H1 (cell line): ENCODE measurements at regions not wholly inside any gene's neighbourhood (a gene's known extent, or its start where the extent isn't known, plus 50 kb on each side); places are given as distances from the start of the nearest gene placed in this dataset.

Experiments used
- EZH2 ChIP-seq: fragments of 200-600 bp; sonication (generic); IDR thresholded peaks from 2 replicates; pipeline ENCODE4 v1.7.1; 2012; ENCODE audit warnings: low read depth, mild to moderate bottlenecking, moderate library complexity, low read length, inconsistent platforms; ENCODE audit not compliant: severe bottlenecking
- GABPA ChIP-seq: IDR thresholded peaks from 2 replicates; pipeline ENCODE4 v1.6.1; 2011; ENCODE audit warnings: mild to moderate bottlenecking, low read length, moderate library complexity, borderline replicate concordance; ENCODE audit not compliant: insufficient read depth
- POLR2A ChIP-seq, 2 experiments: IDR thresholded peaks; 1 replicate in 1 of 2; 2 replicates in 1 of 2; pipeline ENCODE4 v1.6.1; 2011; ENCODE audit warnings: low read depth in 2 of 2, low read length in 2 of 2, mild to moderate bottlenecking in 2 of 2; ENCODE audit errors: control extremely low read depth in 1 of 2
- YY1 ChIP-seq: IDR thresholded peaks from 2 replicates; pipeline ENCODE4 v1.6.1; 2011; ENCODE audit warnings: low read depth, mild to moderate bottlenecking, low read length
- TF ChIP-seq, protein P1 (sequence below), 3 experiments: IDR thresholded peaks; 1 replicate in 2 of 3; 2 replicates in 1 of 3; pipeline versions ENCODE4 v1.5.1 to v1.6.1; 2011; ENCODE audit warnings: low read length in 3 of 3, mild to moderate bottlenecking in 3 of 3, inconsistent platforms in 2 of 3, low read depth in 1 of 3, moderate library complexity in 1 of 3; ENCODE audit not compliant: insufficient read depth in 1 of 3; ENCODE audit errors: control extremely low read depth in 1 of 3

DNA sequence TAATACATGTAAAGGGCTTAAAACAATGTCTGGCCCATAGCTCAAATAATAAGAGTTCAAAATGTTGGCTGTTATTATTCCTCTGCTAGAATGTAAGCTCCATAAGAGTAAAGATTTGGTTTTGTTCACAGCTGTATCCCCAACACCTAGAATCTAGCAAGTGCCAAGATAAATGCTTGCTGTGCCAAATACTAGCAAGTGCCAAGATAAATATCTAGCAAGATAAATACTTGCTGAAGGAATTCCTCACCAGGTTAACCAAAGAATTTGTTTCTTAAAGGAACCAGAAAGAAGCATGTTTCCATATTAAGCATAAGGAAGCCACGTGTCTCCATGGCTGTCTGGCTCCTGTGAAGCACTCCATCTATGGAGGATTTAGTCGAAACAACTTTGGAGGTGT lies 235.2 kb upstream of the SP4 start:
- TF ChIP-seq POLR2A (IDR thresholded peaks at IDR 0.05; ENCODE audit: control extremely low read depth in 1 of 2, low read depth in 2 of 2, low read length in 2 of 2) (no peak), YY1 (no peak), GABPA (no peak), EZH2 (no peak)
- TF ChIP-seq, protein P1, sequence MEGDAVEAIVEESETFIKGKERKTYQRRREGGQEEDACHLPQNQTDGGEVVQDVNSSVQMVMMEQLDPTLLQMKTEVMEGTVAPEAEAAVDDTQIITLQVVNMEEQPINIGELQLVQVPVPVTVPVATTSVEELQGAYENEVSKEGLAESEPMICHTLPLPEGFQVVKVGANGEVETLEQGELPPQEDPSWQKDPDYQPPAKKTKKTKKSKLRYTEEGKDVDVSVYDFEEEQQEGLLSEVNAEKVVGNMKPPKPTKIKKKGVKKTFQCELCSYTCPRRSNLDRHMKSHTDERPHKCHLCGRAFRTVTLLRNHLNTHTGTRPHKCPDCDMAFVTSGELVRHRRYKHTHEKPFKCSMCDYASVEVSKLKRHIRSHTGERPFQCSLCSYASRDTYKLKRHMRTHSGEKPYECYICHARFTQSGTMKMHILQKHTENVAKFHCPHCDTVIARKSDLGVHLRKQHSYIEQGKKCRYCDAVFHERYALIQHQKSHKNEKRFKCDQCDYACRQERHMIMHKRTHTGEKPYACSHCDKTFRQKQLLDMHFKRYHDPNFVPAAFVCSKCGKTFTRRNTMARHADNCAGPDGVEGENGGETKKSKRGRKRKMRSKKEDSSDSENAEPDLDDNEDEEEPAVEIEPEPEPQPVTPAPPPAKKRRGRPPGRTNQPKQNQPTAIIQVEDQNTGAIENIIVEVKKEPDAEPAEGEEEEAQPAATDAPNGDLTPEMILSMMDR (IDR thresholded peaks at IDR 0.05; ENCODE audit: control extremely low read depth in 1 of 3, insufficient read depth in 1 of 3, low read depth in 1 of 3, low read length in 3 of 3), result no peak
